ENCODE measurements at regions not wholly inside any gene's neighbourhood (a gene's known extent, or its start where the extent isn't known, plus 50 kb on each side); places are given as distances from the start of the nearest gene placed in this dataset.
"Not testable (repeated sequence)": the region's sequence is repeated elsewhere in the genome, so short reads cannot be mapped to it uniquely, and the experiment has no call there.

GRCh38 chr9:89695441-89695891, 90.7 kb downstream of the GADD45G start:
- no peak for DNase-seq
- Histone ChIP-seq H3K9me2 (replicated peaks; ENCODE audit: insufficient read depth, low read length) (no peaks in the 10 kb centered on the region), H3K27me3 (ENCODE audit: low read length) (no peaks in the 10 kb centered on the region), H3K4me2 (ENCODE audit: low read depth, low read length, poor library complexity, severe bottlenecking) (no peak overlapping the region), H3K4me1 (ENCODE audit: low read length) (no peaks in the 10 kb centered on the region), H3K9me3 (ENCODE audit: low read length) (no peaks in the 10 kb centered on the region), H3K9ac (ENCODE audit: low read length) (no peak overlapping the region), H3K36me3 (ENCODE audit: insufficient read depth, low read length) (no peaks in the 10 kb centered on the region), H2AFZ (ENCODE audit: low read length) (no peak overlapping the region), H4K20me1 (ENCODE audit: insufficient read depth, low read depth, low read length) (no peaks in the 10 kb centered on the region), H3K4me3 (ENCODE audit: low read length) (no peak overlapping the region), H3K79me2 (ENCODE audit: low read length) (no peaks in the 10 kb centered on the region), H3K27ac (ENCODE audit: low read length) (no peak overlapping the region)

DNA sequence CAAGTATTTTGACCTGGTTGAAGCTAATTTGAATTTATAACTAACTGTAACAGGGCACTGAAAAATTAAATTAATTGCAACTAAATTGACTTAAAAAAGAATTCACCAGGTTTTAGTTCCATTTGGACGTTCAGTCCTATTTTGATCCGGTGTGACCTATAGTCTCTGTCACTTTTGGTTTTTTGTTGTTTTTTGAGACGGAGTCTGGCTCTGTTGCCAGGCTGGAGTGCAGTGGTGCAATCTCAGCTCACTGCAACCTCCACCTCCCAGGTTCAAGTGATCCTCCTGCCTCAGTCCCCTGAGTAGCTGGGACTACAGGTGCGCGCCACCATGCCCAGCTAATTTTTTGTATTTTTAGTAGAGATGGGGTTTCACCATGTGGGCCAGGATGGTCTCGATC, 91.2 kb downstream of the GADD45G start:
- H3K9me2 ChIP-seq (replicated peaks; ENCODE audit: insufficient read depth, low read length); H2AFZ ChIP-seq (ENCODE audit: low read length); H3K9me3 ChIP-seq (ENCODE audit: low read length); DNase-seq; H3K27me3 ChIP-seq (ENCODE audit: low read length); H3K9ac ChIP-seq (ENCODE audit: low read length); H4K20me1 ChIP-seq (ENCODE audit: insufficient read depth, low read depth, low read length); H3K27ac ChIP-seq (ENCODE audit: low read length); H3K79me2 ChIP-seq (ENCODE audit: low read length); H3K36me3 ChIP-seq (ENCODE audit: insufficient read depth, low read length); H3K4me3 ChIP-seq (ENCODE audit: low read length); H3K4me2 ChIP-seq (ENCODE audit: low read depth, low read length, poor library complexity, severe bottlenecking); H3K4me1 ChIP-seq (ENCODE audit: low read length): not testable (repeated sequence)

GRCh38 chr9:89696780-89697179, 92.0 kb downstream of the GADD45G start:
- H3K4me3 ChIP-seq (ENCODE audit: low read length) = no peak overlapping the region
- H2AFZ ChIP-seq (ENCODE audit: low read length) = no peak overlapping the region
- no peaks in the 10 kb centered on the region for H4K20me1 ChIP-seq (ENCODE audit: insufficient read depth, low read depth, low read length)
- H3K4me2 ChIP-seq (ENCODE audit: low read depth, low read length, poor library complexity, severe bottlenecking) = no peak overlapping the region
- no peaks in the 10 kb centered on the region for H3K9me3 ChIP-seq (ENCODE audit: low read length)
- peaks cover 4% of the 10 kb centered on the region for H3K4me1 ChIP-seq (ENCODE audit: low read length)
- H3K9ac ChIP-seq (ENCODE audit: low read length) = no peak overlapping the region
- no peaks in the 10 kb centered on the region for H3K36me3 ChIP-seq (ENCODE audit: insufficient read depth, low read length)
- no peaks in the 10 kb centered on the region for H3K9me2 ChIP-seq (replicated peaks; ENCODE audit: insufficient read depth, low read length)
- H3K27ac ChIP-seq (ENCODE audit: low read length) = no peak overlapping the region
- H3K79me2 ChIP-seq (ENCODE audit: low read length) = no peaks in the 10 kb centered on the region
- no peaks in the 10 kb centered on the region for H3K27me3 ChIP-seq (ENCODE audit: low read length)
- no peak for DNase-seq

DNA sequence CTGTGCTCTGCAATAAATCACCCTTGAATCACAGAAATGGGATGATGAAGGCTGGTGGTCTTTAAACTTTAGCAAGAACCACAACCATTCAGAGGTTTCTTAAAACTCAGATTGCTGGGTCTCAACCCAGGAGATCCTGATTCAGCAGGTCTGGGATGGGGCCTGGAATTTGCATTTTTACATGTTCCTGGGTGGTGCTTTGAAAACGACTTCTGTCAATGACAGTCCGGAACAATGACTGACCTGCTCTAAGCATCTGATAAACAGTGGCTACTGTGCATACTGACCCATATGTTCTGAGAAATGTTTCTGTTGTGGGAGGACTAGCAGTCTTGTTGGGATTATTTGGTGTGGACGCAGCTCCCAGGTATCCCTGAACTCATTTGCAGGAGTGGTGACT, 92.7 kb downstream of the GADD45G start:
- H3K9ac ChIP-seq (ENCODE audit: low read length) = no peak overlapping the region
- H3K27me3 ChIP-seq (ENCODE audit: low read length) = no peaks in the 10 kb centered on the region
- no peak for DNase-seq
- H2AFZ ChIP-seq (ENCODE audit: low read length) = no peak overlapping the region
- no peaks in the 10 kb centered on the region for H3K9me2 ChIP-seq (replicated peaks; ENCODE audit: insufficient read depth, low read length)
- H4K20me1 ChIP-seq (ENCODE audit: insufficient read depth, low read depth, low read length) = no peaks in the 10 kb centered on the region
- H3K27ac ChIP-seq (ENCODE audit: low read length) = no peak overlapping the region
- H3K4me2 ChIP-seq (ENCODE audit: low read depth, low read length, poor library complexity, severe bottlenecking) = no peak overlapping the region
- H3K9me3 ChIP-seq (ENCODE audit: low read length) = no peaks in the 10 kb centered on the region
- H3K4me3 ChIP-seq (ENCODE audit: low read length) = no peak overlapping the region
- H3K4me1 ChIP-seq (ENCODE audit: low read length) = peaks cover 4% of the 10 kb centered on the region
- H3K36me3 ChIP-seq (ENCODE audit: insufficient read depth, low read length) = no peaks in the 10 kb centered on the region
- no peaks in the 10 kb centered on the region for H3K79me2 ChIP-seq (ENCODE audit: low read length)

DNA sequence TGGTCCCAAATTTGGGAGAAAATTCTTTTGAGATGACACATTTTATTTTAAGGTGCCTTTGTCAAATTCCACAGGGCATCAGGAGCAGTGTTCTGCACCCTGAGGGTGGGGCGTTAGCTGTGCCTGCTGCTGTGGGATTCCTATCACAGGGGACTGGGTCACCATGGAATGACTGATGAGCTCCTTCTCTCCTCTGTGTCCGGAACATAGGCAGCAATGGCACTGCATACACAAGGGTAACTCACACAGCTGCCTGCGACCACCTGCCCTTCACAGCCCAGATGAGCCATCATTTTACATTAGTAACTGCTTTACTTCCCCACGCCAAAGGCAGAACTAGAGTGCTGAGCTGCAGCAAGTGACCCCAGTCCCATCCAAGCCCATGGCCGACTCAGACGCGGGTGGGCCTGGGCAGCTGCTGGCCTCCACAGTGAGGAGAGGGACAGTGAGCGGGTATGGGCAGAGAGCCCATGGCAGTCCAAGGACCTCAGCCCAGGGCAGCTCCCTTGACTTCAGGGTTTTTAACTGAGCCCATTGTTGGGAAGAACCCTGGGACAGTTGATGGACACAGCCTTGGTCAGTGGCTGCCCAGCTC, 93.7 kb downstream of the GADD45G start:
- H3K4me3 ChIP-seq (ENCODE audit: low read length) = no peak overlapping the region
- H3K9ac ChIP-seq (ENCODE audit: low read length) = no peak overlapping the region
- H3K27ac ChIP-seq (ENCODE audit: low read length) = no peak overlapping the region
- H3K9me3 ChIP-seq (ENCODE audit: low read length) = no peaks in the 10 kb centered on the region
- no peaks in the 10 kb centered on the region for H3K9me2 ChIP-seq (replicated peaks; ENCODE audit: insufficient read depth, low read length)
- H3K4me1 ChIP-seq (ENCODE audit: low read length) = peaks cover 4% of the 10 kb centered on the region
- H3K36me3 ChIP-seq (ENCODE audit: insufficient read depth, low read length) = no peaks in the 10 kb centered on the region
- H3K4me2 ChIP-seq (ENCODE audit: low read depth, low read length, poor library complexity, severe bottlenecking) = no peak overlapping the region
- H4K20me1 ChIP-seq (ENCODE audit: insufficient read depth, low read depth, low read length) = no peaks in the 10 kb centered on the region
- no peak for DNase-seq
- no peaks in the 10 kb centered on the region for H3K27me3 ChIP-seq (ENCODE audit: low read length)
- H2AFZ ChIP-seq (ENCODE audit: low read length) = no peak overlapping the region
- no peaks in the 10 kb centered on the region for H3K79me2 ChIP-seq (ENCODE audit: low read length)

GRCh38 chr9:89699646-89700045, 94.8 kb downstream of the GADD45G start:
- Histone ChIP-seq H2AFZ (ENCODE audit: low read length) (no peak overlapping the region), H3K27ac (ENCODE audit: low read length) (no peak overlapping the region), H3K27me3 (ENCODE audit: low read length) (no peaks in the 10 kb centered on the region), H3K4me2 (ENCODE audit: low read depth, low read length, poor library complexity, severe bottlenecking) (no peak overlapping the region), H3K9ac (ENCODE audit: low read length) (no peak overlapping the region), H3K9me2 (replicated peaks; ENCODE audit: insufficient read depth, low read length) (no peaks in the 10 kb centered on the region), H3K4me1 (ENCODE audit: low read length) (peaks cover 4% of the 10 kb centered on the region), H3K9me3 (ENCODE audit: low read length) (no peaks in the 10 kb centered on the region), H3K79me2 (ENCODE audit: low read length) (no peaks in the 10 kb centered on the region), H3K36me3 (ENCODE audit: insufficient read depth, low read length) (no peaks in the 10 kb centered on the region), H3K4me3 (ENCODE audit: low read length) (no peak overlapping the region), H4K20me1 (ENCODE audit: insufficient read depth, low read depth, low read length) (no peaks in the 10 kb centered on the region)
- DNase-seq = no peak

DNA sequence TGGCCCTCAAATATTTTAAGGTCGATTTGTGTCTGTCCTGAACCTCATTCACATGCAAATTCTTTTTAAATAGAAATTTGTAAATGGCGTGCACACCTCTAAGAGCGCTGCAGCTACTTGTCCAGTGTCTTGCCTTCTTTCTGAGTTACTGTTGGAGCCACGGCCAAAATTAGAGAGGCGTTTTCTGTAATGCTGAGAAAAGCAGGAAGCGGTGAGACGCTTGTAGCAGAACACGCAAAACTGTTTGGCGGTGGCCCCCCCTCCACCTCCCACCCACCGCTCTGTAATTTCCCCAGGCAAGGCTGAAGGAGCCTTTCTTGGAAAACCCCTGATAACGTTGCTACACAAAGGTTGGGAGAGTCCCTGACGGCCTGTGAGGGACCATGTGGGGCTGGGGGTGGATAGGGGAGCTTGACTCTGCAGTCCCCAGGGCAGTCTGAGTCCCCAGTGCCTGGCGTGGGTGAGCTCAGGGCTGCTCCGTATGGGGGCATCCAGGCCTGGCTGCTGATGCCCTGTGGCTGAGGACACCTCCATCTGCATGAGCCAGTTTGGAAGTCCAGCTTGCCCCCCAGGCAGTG, 96.5 kb downstream of the GADD45G start:
- no peaks in the 10 kb centered on the region for H3K36me3 ChIP-seq (ENCODE audit: insufficient read depth, low read length)
- no peak overlapping the region for H3K4me3 ChIP-seq (ENCODE audit: low read length)
- no peak overlapping the region for H3K27ac ChIP-seq (ENCODE audit: low read length)
- no peaks in the 10 kb centered on the region for H3K9me2 ChIP-seq (replicated peaks; ENCODE audit: insufficient read depth, low read length)
- no peak overlapping the region for H3K4me2 ChIP-seq (ENCODE audit: low read depth, low read length, poor library complexity, severe bottlenecking)
- no peak overlapping the region for H3K9ac ChIP-seq (ENCODE audit: low read length)
- H4K20me1 ChIP-seq (ENCODE audit: insufficient read depth, low read depth, low read length) = no peaks in the 10 kb centered on the region
- H3K27me3 ChIP-seq (ENCODE audit: low read length) = no peaks in the 10 kb centered on the region
- peaks cover 4% of the 10 kb centered on the region for H3K4me1 ChIP-seq (ENCODE audit: low read length)
- H3K9me3 ChIP-seq (ENCODE audit: low read length) = no peaks in the 10 kb centered on the region
- no peak overlapping the region for H2AFZ ChIP-seq (ENCODE audit: low read length)
- no peak for DNase-seq
- no peaks in the 10 kb centered on the region for H3K79me2 ChIP-seq (ENCODE audit: low read length)

DNA sequence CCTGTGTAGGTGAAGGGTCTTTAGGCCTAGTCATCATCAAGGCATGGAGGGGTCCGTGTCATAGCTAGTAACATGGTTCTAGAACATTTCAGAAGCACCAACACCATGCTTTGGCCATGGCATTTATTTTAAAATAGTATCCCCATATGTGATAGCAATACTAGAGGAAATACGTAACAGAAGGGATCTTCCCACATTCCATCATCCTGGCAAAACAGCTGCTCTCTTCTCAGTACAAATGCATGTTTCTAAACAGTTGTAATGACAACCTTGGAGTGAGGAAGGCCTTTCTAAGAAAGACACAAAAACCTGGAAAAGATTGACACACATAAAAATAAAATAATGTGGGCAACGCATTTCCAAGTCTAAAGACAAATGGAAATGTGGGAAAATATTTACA, 97.6 kb downstream of the GADD45G start:
- DNase-seq = no peak
- Histone ChIP-seq H4K20me1 (ENCODE audit: insufficient read depth, low read depth, low read length) (no peaks in the 10 kb centered on the region), H3K4me1 (ENCODE audit: low read length) (peaks cover 4% of the 10 kb centered on the region), H3K4me3 (ENCODE audit: low read length) (no peak overlapping the region), H3K9me2 (replicated peaks; ENCODE audit: insufficient read depth, low read length) (no peaks in the 10 kb centered on the region), H3K27ac (ENCODE audit: low read length) (no peak overlapping the region), H3K4me2 (ENCODE audit: low read depth, low read length, poor library complexity, severe bottlenecking) (no peak overlapping the region), H2AFZ (ENCODE audit: low read length) (no peak overlapping the region), H3K27me3 (ENCODE audit: low read length) (no peaks in the 10 kb centered on the region), H3K79me2 (ENCODE audit: low read length) (no peaks in the 10 kb centered on the region), H3K36me3 (ENCODE audit: insufficient read depth, low read length) (no peaks in the 10 kb centered on the region), H3K9me3 (ENCODE audit: low read length) (no peaks in the 10 kb centered on the region), H3K9ac (ENCODE audit: low read length) (no peak overlapping the region)

All from Karpas-422 (cell line).